ENCODE measurements at regions not wholly inside any gene's neighbourhood (a gene's known extent, or its start where the extent isn't known, plus 50 kb on each side); places are given as distances from the start of the nearest gene placed in this dataset.

DNA sequence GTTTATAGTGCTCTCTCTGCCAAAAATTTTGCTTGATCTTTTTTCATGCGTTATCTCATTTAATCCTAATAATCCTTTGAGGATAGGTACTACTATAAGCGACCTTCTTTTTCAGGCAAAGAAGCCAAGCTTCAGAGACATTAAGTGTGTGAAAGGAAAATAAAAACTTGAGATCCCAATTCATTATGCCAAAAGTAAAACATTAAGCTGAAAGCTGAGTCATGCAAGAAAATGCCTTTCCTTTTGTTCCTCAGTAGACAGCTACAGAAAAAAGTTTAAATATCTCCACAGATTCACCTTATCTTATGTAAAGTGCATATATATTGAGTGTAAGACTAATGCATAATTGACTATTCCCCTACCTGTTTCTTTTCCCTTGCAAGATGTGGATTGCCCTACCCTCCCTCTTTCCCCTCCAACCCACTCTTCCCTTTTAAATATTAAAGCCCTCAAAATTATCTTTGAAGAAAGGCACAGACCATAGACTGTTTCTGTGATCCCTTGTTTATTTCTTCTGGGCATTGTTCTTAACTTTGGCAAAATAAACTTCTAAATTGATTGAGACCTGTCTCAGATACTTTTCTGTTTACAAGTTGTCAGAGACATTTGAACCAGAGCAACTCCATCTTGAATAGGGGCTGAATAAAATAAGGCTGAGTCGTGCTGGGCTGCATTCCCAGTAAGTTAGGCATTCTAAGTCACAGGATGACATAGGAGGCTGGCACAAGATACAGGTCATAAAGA lies 1139.9 kb upstream of the LRRN3 start:
- no peak for DNase-seq
- TF ChIP-seq, protein P1, sequence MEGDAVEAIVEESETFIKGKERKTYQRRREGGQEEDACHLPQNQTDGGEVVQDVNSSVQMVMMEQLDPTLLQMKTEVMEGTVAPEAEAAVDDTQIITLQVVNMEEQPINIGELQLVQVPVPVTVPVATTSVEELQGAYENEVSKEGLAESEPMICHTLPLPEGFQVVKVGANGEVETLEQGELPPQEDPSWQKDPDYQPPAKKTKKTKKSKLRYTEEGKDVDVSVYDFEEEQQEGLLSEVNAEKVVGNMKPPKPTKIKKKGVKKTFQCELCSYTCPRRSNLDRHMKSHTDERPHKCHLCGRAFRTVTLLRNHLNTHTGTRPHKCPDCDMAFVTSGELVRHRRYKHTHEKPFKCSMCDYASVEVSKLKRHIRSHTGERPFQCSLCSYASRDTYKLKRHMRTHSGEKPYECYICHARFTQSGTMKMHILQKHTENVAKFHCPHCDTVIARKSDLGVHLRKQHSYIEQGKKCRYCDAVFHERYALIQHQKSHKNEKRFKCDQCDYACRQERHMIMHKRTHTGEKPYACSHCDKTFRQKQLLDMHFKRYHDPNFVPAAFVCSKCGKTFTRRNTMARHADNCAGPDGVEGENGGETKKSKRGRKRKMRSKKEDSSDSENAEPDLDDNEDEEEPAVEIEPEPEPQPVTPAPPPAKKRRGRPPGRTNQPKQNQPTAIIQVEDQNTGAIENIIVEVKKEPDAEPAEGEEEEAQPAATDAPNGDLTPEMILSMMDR (IDR thresholded peaks at IDR 0.05): no peak
- H3K4me3 Mint-ChIP-seq: no peak overlapping the region
- H3K4me1 Mint-ChIP-seq: no peaks in the 10 kb centered on the region
- no peaks in the 10 kb centered on the region for H3K36me3 Mint-ChIP-seq (ENCODE audit: low read depth)
- intact Hi-C loops (cut with micrococcal nuclease): no loop called here
- ChIA-PET POLR2A (no interaction called here), CTCF (no interaction called here)
- no peak overlapping the region for H3K27ac Mint-ChIP-seq
- no peaks in the 10 kb centered on the region for H3K27me3 Mint-ChIP-seq
- ATAC-seq (ENCODE audit: low read depth): no peak
- H3K9me3 Mint-ChIP-seq: peaks cover 10% of the 10 kb centered on the region

DNA sequence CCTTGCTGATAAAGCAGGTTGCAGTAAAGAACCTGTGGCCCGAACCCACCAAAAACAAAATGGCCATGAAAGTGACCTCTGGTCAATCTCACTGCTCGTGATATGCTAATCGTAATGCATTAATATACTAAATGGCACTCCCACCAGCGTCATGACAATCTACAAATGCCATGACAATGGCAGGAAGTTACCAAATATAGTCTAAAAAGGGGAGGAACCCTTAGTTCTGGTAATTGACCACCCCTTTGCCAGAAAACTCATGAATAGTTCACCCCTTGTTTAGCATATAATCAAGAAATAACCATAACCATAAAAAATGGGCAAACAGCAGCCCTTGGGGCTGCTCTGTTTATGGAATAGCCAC lies 1139.4 kb upstream of the LRRN3 start:
- no peak for DNase-seq
- no peaks in the 10 kb centered on the region for H3K36me3 Mint-ChIP-seq (ENCODE audit: low read depth)
- H3K4me1 Mint-ChIP-seq: no peaks in the 10 kb centered on the region
- H3K27ac Mint-ChIP-seq: no peak overlapping the region
- no peak overlapping the region for H3K4me3 Mint-ChIP-seq
- POLR2A ChIA-PET: no interaction called here
- TF ChIP-seq, protein P1 (IDR thresholded peaks at IDR 0.05): no peak
- ATAC-seq (ENCODE audit: low read depth): no peak
- peaks cover 10% of the 10 kb centered on the region for H3K9me3 Mint-ChIP-seq
- H3K27me3 Mint-ChIP-seq: no peaks in the 10 kb centered on the region
- CTCF ChIA-PET: no interaction called here
- intact Hi-C loops (cut with micrococcal nuclease): no loop called here

DNA sequence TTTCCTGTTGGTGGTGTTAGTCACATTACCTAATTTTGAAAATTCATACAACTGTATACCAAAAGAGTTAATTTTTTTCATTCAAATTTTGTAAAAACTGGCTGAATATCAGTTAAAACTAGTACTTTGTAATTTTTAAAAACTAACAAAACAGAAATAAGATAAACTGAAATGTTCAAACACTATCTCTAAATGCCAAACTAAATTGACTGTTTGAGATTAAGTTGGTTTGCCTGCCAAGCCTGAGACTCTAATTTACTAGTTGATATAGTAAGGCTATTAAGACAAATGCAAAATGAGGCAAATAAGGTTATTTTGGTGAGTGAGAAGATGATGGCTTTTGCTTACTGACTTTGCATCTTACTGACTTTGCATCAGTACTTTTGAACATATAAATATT lies 1134.9 kb upstream of the LRRN3 start:
- no peak overlapping the region for H3K27ac Mint-ChIP-seq
- ATAC-seq (ENCODE audit: low read depth) (no peak), DNase-seq (no peak)
- no peak overlapping the region for H3K4me3 Mint-ChIP-seq
- H3K4me1 Mint-ChIP-seq: no peaks in the 10 kb centered on the region
- peaks cover 8% of the 10 kb centered on the region for H3K9me3 Mint-ChIP-seq
- intact Hi-C loops (cut with micrococcal nuclease): no loop called here
- ChIA-PET CTCF (no interaction called here), POLR2A (no interaction called here)
- no peaks in the 10 kb centered on the region for H3K27me3 Mint-ChIP-seq
- no peaks in the 10 kb centered on the region for H3K36me3 Mint-ChIP-seq (ENCODE audit: low read depth)
- TF ChIP-seq, protein P1 (IDR thresholded peaks at IDR 0.05): no peak

DNA sequence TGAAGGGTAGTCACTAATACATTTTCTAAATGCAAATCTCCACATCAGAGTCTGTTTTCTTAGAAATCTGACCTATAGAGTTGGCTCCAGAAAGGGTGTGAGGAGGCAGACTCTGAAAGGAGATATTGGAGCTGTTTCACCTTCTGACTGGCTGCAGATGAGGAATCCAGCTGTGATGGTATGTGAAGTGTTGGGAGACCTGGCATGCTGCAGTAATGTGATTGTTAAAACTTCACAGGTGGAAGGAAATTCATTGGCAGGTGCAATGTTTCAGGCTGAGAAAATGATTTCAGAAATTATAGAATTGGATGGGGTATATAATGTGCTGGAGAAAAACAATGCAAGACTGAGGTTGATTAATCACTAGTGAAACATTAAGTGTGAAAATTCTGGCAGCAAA lies 1134.0 kb upstream of the LRRN3 start:
- ChIA-PET CTCF (no interaction called here), POLR2A (no interaction called here)
- Mint-ChIP-seq H3K36me3 (ENCODE audit: low read depth) (no peaks in the 10 kb centered on the region), H3K27ac (no peak overlapping the region), H3K27me3 (no peaks in the 10 kb centered on the region), H3K4me3 (no peak overlapping the region), H3K4me1 (no peaks in the 10 kb centered on the region), H3K9me3 (peaks cover 7% of the 10 kb centered on the region)
- ATAC-seq (ENCODE audit: low read depth) (no peak), DNase-seq (no peak)
- TF ChIP-seq, protein P1 (IDR thresholded peaks at IDR 0.05): no peak
- intact Hi-C loops (cut with micrococcal nuclease): no loop called here

DNA sequence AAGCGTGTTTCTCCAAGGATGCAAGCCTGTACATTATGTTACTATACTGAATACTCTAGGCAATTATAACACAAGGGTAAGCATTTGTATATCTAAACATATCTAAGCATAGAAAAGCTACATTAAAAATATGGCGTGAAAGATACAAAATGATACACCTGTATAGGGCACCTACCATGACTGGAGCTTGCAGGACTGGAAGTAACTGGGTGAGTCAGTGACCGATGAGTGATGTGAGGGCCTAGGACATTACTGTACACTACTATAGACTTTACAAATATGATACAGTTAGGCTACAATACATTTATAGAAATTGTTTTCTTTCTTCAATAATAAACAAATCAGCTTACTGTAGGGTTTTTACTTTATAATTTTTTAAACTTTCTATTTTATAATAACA lies 1127.2 kb upstream of the LRRN3 start:
- Mint-ChIP-seq H3K4me3 (no peak overlapping the region), H3K4me1 (no peaks in the 10 kb centered on the region), H3K36me3 (ENCODE audit: low read depth) (no peaks in the 10 kb centered on the region), H3K27ac (no peak overlapping the region), H3K9me3 (peaks cover 4% of the 10 kb centered on the region), H3K27me3 (no peaks in the 10 kb centered on the region)
- CTCF ChIA-PET: no interaction called here
- TF ChIP-seq, protein P1 (IDR thresholded peaks at IDR 0.05): no peak
- DNase-seq (no peak), ATAC-seq (ENCODE audit: low read depth) (no peak)
- intact Hi-C loops (cut with micrococcal nuclease): no loop called here
- POLR2A ChIA-PET: no interaction called here
